Fibroblast of pulmonary artery (primary cell): ENCODE measurements at regions not wholly inside any gene's neighbourhood (a gene's known extent, or its start where the extent isn't known, plus 50 kb on each side); places are given as distances from the start of the nearest gene placed in this dataset.

ENCODE experiments used
- DNase-seq: peaks from one replicate; pipeline ENCODE4 v3.0.0-alpha.2; 2010; ENCODE audit warnings: low read depth
- H3K4me3 ChIP-seq: replicated peaks from 2 replicates; pipeline ENCODE4 v1.5.1; 2011; ENCODE audit warnings: low read depth, mild to moderate bottlenecking, control low read depth, low read length, moderate library complexity
- CTCF ChIP-seq: IDR thresholded peaks from 2 replicates; pipeline ENCODE4 v1.5.1; 2011; ENCODE audit warnings: mild to moderate bottlenecking, control low read depth, low read length, inconsistent platforms; ENCODE audit errors: missing control alignments

GRCh38 chr5:81866994-81867393, 104.8 kb upstream of the ATG10 start:
- no peak for DNase-seq
- no peak overlapping the region for H3K4me3 ChIP-seq
- no peak for TF ChIP-seq CTCF

GRCh38 chr5:81860778-81861177, 109.9 kb upstream of the SSBP2 start:
- no peak for DNase-seq
- TF ChIP-seq CTCF: no peak
- no peak overlapping the region for H3K4me3 ChIP-seq

- TF ChIP-seq CTCF: no peak
- H3K4me3 ChIP-seq: no peak overlapping the region
- DNase-seq: no peak
Observed at GRCh38 chr5:81859624-81860023, 108.7 kb upstream of the SSBP2 start.

GRCh38 chr5:81856948-81857928, 106.3 kb upstream of the SSBP2 start:
- peak; percentile 21 for DNase-seq
- H3K4me3 ChIP-seq: no peak overlapping the region
- TF ChIP-seq CTCF: peak; percentile 25

GRCh38 chr5:81855591-81855990, 104.7 kb upstream of the SSBP2 start:
- no peak for DNase-seq
- TF ChIP-seq CTCF: no peak
- H3K4me3 ChIP-seq: no peak overlapping the region

GRCh38 chr5:81854915-81855314, 104.0 kb upstream of the SSBP2 start:
- no peak for TF ChIP-seq CTCF
- no peak for DNase-seq
- no peak overlapping the region for H3K4me3 ChIP-seq

GRCh38 chr5:81854485-81854884, 103.6 kb upstream of the SSBP2 start:
- no peak for DNase-seq
- peak; percentile 24 for TF ChIP-seq CTCF
- H3K4me3 ChIP-seq: no peak overlapping the region
